HG02938 (cell line): ENCODE measurements at regions not wholly inside any gene's neighbourhood (a gene's known extent, or its start where the extent isn't known, plus 50 kb on each side); places are given as distances from the start of the nearest gene placed in this dataset.
"Not testable (repeated sequence)": the region's sequence is repeated elsewhere in the genome, so short reads cannot be mapped to it uniquely, and the experiment has no call there.

ENCODE experiments used
- ATAC-seq: cut with Tn5 transposase; IDR thresholded peaks from one replicate; pipeline ENCODE4 v1.9.1; 2021; ENCODE audit warnings: mild to moderate bottlenecking, moderate library complexity; ENCODE audit not compliant: unreplicated experiment

- no peak for ATAC-seq
These were observed 75.3 kb downstream of the RIN2 start for GRCh38 chr20:19833395-19833794.

- no peak for ATAC-seq
These were observed 76.2 kb downstream of the RIN2 start for GRCh38 chr20:19834287-19834686.

GRCh38 chr20:19834783-19835182, 76.7 kb downstream of the RIN2 start:
- no peak for ATAC-seq

DNA sequence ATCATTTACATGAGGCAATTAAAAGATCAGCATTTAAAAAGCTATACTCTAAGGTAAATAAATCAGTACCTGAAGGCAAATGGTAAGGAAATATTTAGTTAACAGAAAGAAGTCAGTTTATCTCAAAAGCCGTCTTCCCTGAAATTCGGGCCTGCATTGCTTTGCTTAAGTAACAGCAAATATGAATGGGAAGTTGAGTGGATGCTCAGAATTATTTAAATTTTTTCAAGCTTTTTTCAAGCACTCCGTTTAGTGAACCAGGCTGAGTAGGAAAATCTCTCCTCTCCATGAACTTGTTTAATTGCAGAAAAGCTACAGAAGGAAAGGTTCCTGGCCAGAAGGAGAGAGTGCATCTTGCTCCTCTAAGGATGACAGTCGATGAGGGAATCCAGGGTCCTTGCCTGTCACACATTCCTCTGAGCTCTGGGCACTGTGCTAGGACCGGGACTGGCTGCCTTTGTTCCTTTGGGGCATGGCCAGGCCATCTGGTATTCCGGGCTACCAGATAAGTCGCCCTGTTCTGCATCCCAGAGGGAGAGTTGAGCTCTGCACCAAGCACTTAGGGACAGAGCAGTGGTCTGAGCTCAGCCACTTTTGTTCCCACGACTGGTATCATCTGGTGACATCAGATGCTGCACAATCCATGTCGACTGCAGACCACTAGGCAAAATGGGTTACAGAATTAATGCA, 77.6 kb downstream of the RIN2 start:
- no peak for ATAC-seq

GRCh38 chr20:19838468-19838867, 80.4 kb downstream of the RIN2 start:
- no peak for ATAC-seq

DNA sequence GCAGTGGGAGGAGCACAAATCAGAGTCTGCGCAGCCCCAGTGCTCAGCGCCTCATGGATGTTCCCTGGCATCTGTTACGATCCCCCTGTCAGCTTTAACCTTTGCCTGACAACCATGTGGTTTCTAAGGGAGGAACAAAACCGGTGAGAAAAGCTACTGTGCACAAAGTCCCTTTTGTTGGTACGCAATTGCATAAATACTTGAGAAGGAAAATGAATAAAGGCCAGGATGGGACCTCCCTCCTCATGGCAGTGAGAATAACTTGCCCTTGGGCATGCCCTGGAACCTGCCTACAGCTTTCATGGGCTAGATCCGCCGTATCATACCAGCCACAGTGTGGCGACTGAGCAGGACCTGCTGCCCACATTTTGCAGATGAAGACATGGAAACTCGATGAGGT, 81.0 kb downstream of the RIN2 start:
- ATAC-seq: no peak

- ATAC-seq: no peak
These were observed 82.2 kb downstream of the RIN2 start for GRCh38 chr20:19840111-19840710.

GRCh38 chr20:19841740-19842139, 83.7 kb downstream of the RIN2 start:
- no peak for ATAC-seq

DNA sequence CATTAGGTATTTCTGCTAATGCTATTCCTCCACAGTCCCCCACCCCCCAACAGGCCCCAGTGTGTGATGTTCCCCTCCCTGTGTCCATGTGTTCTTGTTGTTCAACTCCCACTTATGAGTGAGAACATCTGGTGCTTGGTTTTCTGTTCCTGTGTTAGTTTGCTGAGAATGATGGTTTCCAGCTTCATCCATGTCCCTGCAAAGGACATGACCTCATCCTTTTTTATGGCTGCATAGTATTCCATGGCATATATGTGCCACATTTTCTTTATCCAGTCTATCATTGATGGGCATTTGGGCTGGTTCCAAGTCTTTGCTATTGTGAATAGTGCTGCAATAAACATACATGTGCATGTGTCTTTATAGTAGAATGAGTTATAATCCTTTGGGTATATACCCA, 86.8 kb downstream of the RIN2 start:
- ATAC-seq: not testable (repeated sequence)

- no peak for ATAC-seq
These were observed 89.3 kb downstream of the RIN2 start for GRCh38 chr20:19847383-19847782.

GRCh38 chr20:19849341-19850197, 91.5 kb downstream of the RIN2 start:
- no peak for ATAC-seq

GRCh38 chr20:19850198-19850533, 92.1 kb downstream of the RIN2 start:
- ATAC-seq: no peak

GRCh38 chr20:19851861-19852260, 93.8 kb downstream of the RIN2 start:
- no peak for ATAC-seq

GRCh38 chr20:19855416-19855815, 97.4 kb downstream of the RIN2 start:
- no peak for ATAC-seq

- no peak for ATAC-seq
These were observed 100.7 kb downstream of the RIN2 start for GRCh38 chr20:19858466-19859371.

DNA sequence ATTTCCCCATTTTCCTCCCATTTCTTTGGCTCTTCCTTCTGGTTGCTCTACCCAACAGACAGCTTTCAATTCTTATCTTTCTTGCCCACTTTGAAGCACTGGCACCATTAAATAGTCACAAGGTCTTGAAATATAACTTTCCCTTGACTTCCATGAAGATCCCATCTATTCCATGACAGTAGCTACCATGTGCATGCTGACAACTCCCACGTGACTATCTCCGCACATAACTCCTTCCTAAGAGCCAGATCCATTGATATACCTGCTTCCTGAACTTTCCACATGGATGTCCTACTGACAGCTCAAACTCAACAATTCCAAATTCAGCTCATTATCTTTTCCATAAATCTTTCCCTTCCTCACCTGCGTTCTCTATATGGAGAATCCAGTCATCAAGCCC, 101.4 kb downstream of the RIN2 start:
- no peak for ATAC-seq

DNA sequence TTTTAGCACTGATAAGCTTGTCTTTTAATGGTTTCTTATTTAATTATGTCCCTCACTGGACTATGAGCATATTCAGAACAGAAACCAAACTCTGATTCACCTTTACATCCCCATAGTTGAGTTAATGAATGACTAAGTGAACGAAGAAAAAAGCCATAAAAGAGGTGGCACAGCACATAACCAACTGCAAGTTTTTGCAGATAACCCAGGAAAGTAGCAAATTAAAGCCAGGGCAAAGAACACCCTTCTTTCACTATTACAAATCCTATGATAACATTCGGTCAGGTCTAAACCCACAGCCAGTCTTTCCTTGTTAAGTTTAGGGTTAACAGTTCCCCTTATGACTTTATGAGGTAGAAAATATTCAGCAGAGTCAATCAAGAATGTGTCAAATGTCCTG, 102.7 kb downstream of the RIN2 start:
- ATAC-seq: no peak

DNA sequence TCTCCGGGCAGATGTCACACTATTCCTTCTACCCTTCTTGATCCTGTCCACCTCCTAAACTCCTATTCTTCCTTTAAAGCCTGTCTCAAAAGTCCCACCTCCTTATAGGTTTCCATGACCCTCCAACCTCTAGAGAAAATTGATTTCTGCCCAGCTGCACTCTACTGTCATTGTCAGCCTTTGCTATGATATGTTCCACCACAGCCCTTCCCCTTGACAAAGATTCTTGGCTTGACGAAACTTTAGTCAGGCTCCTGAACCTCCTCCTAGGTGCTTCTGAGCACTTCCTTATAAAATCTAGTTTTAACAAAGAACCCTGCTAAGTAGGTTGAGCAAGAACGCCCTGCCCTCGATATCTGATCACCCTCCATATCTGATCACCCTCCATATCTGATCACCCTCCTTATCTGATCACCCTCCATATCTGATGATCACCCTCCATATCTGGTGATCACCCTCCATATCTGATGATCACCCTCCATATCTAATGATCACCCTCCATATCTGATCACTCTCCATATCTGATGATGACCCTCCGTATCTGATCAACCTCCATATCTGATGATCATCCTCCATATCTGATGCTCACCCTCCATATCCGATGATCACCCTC, 103.2 kb downstream of the RIN2 start:
- no peak for ATAC-seq

GRCh38 chr20:19864130-19864529, 106.1 kb downstream of the RIN2 start:
- ATAC-seq: no peak

GRCh38 chr20:19866070-19866469, 108.0 kb downstream of the RIN2 start:
- no peak for ATAC-seq

- ATAC-seq: no peak
These were observed 109.0 kb downstream of the RIN2 start for GRCh38 chr20:19867074-19867473.
